K562 (cell line): ENCODE measurements at regions not wholly inside any gene's neighbourhood (a gene's known extent, or its start where the extent isn't known, plus 50 kb on each side); places are given as distances from the start of the nearest gene placed in this dataset.

ENCODE experiments used
- ATAC-seq: fragments of 200-7000 bp; cut with Tn5 transposase; 3 replicates; pipeline ENCODE4 v1.9.1; 2020; ENCODE audit warnings: moderate library complexity
- BruUV-seq: library from RNA; stranded (reverse); fragments of 400-500 nt; replicated peaks from 2 replicates; lab custom pipeline; 2021; lab: Mats Ljungman, UMichigan
- CTCF ChIA-PET: fragments of 300-600 bp; formaldehyde crosslinking; extraction: SDS; loops from one replicate; lab custom pipeline; 2021; ENCODE audit warnings: low intra/inter-chr PET ratio; lab: Yijun Ruan, JAX
- POLR2A ChIA-PET: fragments of 300-600, 350-650 bp; sonication (Branson Sonifier 250); formaldehyde crosslinking; extraction: SDS; loops from one replicate; lab custom pipeline; 2021; ENCODE audit warnings: antibody characterized with exemption, inconsistent platforms; lab: Yijun Ruan, JAX
- DNase-seq, 4 experiments: peaks; one replicate each; pipeline versions ENCODE4 v3.0.0 to v3.0.0-alpha.2; 2011 to 2018; ENCODE audit warnings: low spot score in 3 of 4, mixed read lengths in 3 of 4; ENCODE audit errors: extremely low read depth in 1 of 4
- FAIRE-seq: peaks from 2 replicates; lab custom pipeline; 2011; peaks lifted over from hg19 to GRCh38; lab: Jason Lieb, UNC
- H2AFZ ChIP-seq: 2 replicates; pipeline ENCODE4 v1.6.0; 2011; ENCODE audit warnings: low read depth, low read length, control low read depth, inconsistent platforms
- H3K27ac ChIP-seq: fragments of 200-600 bp; 3 replicates; pipeline ENCODE4 v1.8.0; 2011; ENCODE audit warnings: low read depth, mild to moderate bottlenecking, control low read depth, inconsistent platforms, low read length, moderate library complexity, mixed read lengths; ENCODE audit errors: extremely low read depth
- H3K27me3 ChIP-seq, 2 experiments: fragments of 300-600 bp in 1 of 2; 2 replicates in 1 of 2; 3 replicates in 1 of 2; pipeline versions ENCODE4 v1.6.0 to v1.8.0; 2011; ENCODE audit warnings: inconsistent platforms in 2 of 2, low read length in 2 of 2, mild to moderate bottlenecking in 1 of 2, mixed read lengths in 1 of 2, moderate library complexity in 1 of 2; ENCODE audit not compliant: control insufficient read depth in 2 of 2, insufficient read depth in 2 of 2
- H3K36me3 ChIP-seq: fragments of 300-600 bp; 3 replicates; pipeline ENCODE4 v1.8.0; 2011; ENCODE audit warnings: mild to moderate bottlenecking, low read length, inconsistent platforms; ENCODE audit not compliant: control insufficient read depth, insufficient read depth
- H3K4me1 ChIP-seq, 2 experiments: fragments of 200-600 bp in 1 of 2; replicated peaks in 1 of 2; 2 replicates in 1 of 2; 3 replicates in 1 of 2; pipeline versions ENCODE4 v1.5.1 to v1.8.0; 2011; ENCODE audit warnings: inconsistent platforms in 2 of 2, low read length in 2 of 2, mild to moderate bottlenecking in 1 of 2, mixed read lengths in 1 of 2, moderate library complexity in 1 of 2; ENCODE audit not compliant: control insufficient read depth in 2 of 2, insufficient read depth in 2 of 2
- H3K4me2 ChIP-seq: 2 replicates; pipeline ENCODE4 v1.6.1; 2011; ENCODE audit warnings: low read length, control low read depth, inconsistent platforms, mixed read lengths; ENCODE audit not compliant: insufficient read depth
- H3K4me3 ChIP-seq: fragments of 200-600 bp; sonication (generic), shearing (Covaris generic); 2 replicates; pipeline ENCODE4 v1.5.1; 2016; ENCODE audit warnings: control low read depth, inconsistent platforms
- H3K79me2 ChIP-seq: fragments of 200-600 bp; 3 replicates; pipeline ENCODE4 v1.8.0; 2011; ENCODE audit warnings: low read length, inconsistent platforms; ENCODE audit not compliant: control insufficient read depth, insufficient read depth
- H3K9ac ChIP-seq, 2 experiments: 2 replicates each; pipeline versions ENCODE4 v1.6.0 to v1.6.1; 2011; ENCODE audit warnings: low read depth in 2 of 2, low read length in 2 of 2, control low read depth in 1 of 2, inconsistent platforms in 1 of 2, mild to moderate bottlenecking in 1 of 2, mixed read lengths in 1 of 2; ENCODE audit not compliant: insufficient read depth in 1 of 2
- H3K9me1 ChIP-seq: one replicate; pipeline ENCODE4 v1.6.0; 2011; ENCODE audit warnings: inconsistent platforms, mild to moderate bottlenecking, low read length, moderate library complexity; ENCODE audit not compliant: control insufficient read depth, insufficient read depth
- H3K9me3 ChIP-seq: replicated peaks from 2 replicates; pipeline ENCODE4 v1.5.1; 2011; ENCODE audit warnings: low read depth, low read length, inconsistent platforms; ENCODE audit not compliant: control insufficient read depth, insufficient read depth
- H4K20me1 ChIP-seq: replicated peaks from 2 replicates; pipeline ENCODE4 v1.6.1; 2011; ENCODE audit warnings: low read length, inconsistent platforms, mixed read lengths; ENCODE audit not compliant: control insufficient read depth, insufficient read depth
- FOXM1 ChIP-seq, 2 experiments: fragments of 450-650 bp in 1 of 2; sonication (generic) in 1 of 2; formaldehyde crosslinking in 1 of 2; IDR thresholded peaks; 2 replicates each; pipeline versions ENCODE4 v1.6.1 to v1.9.0; 2017 to 2022; ENCODE audit warnings: low read depth in 2 of 2, mild to moderate bottlenecking in 2 of 2, missing genetic modification reagents in 1 of 2, moderate library complexity in 1 of 2
- KAT8 ChIP-seq: fragments of 450-650 bp; IDR thresholded peaks from 2 replicates; pipeline ENCODE4 v1.6.1; 2016; ENCODE audit warnings: low read depth, mild to moderate bottlenecking
- NR4A1 ChIP-seq, 2 experiments: fragments of 250-450 bp in 1 of 2; fragments of 450-650 bp in 1 of 2; sonication (Bioruptor Pico) in 1 of 2; IDR thresholded peaks; 2 replicates each; pipeline versions ENCODE4 v1.4.0 to v1.6.1; 2016 to 2020; ENCODE audit warnings: mild to moderate bottlenecking in 2 of 2, missing compliant biosample characterization in 1 of 2, missing genetic modification characterization in 1 of 2, moderate library complexity in 1 of 2
- POU5F1 ChIP-seq: fragments of 150-350 bp; IDR thresholded peaks from 2 replicates; pipeline ENCODE4 v1.6.1; 2014; ENCODE audit warnings: borderline replicate concordance, low read length, low read depth, mild to moderate bottlenecking; ENCODE audit not compliant: partially characterized antibody
- RNF2 ChIP-seq: sonication (generic); IDR thresholded peaks from 2 replicates; pipeline ENCODE4 v1.6.1; 2016
- TCF7 ChIP-seq: sonication (generic); IDR thresholded peaks from 2 replicates; pipeline ENCODE4 v1.6.1; 2016; ENCODE audit warnings: antibody characterized with exemption, borderline replicate concordance
- ZNF778 ChIP-seq: fragments of 450-650 bp; formaldehyde crosslinking; IDR thresholded peaks from 2 replicates; pipeline ENCODE4 v1.4.0; 2020; ENCODE audit warnings: mild to moderate bottlenecking, moderate library complexity
- WGBS: fragments of 100-300 bp; shearing (Covaris generic); methylation state at CpG from one replicate; pipeline ENCODE4 v1.1.6; 2016; ENCODE audit warnings: low coverage, mixed read lengths; ENCODE audit not compliant: insufficient coverage; ENCODE audit errors: missing lambda C conversion rate; 5-methylcytosine and 5-hydroxymethylcytosine counted together
- in situ Hi-C: fragments of 300-500 bp; cut with MboI; formaldehyde crosslinking; loops from 4 replicates; pipeline ENCODE4 v1.15.0; 2018; ENCODE audit warnings: inconsistent platforms, mixed read lengths
- intact Hi-C: fragments of 100-400 bp; cut with micrococcal nuclease; formaldehyde crosslinking; loops from 2 replicates; pipeline ENCODE4 v1.14.2; 2022
- TF ChIP-seq, protein P1 (sequence below): fragments of 450-650 bp; formaldehyde crosslinking; IDR thresholded peaks from 2 replicates; pipeline ENCODE4 v1.4.0; 2022; ENCODE audit warnings: mild to moderate bottlenecking, moderate library complexity

DNA sequence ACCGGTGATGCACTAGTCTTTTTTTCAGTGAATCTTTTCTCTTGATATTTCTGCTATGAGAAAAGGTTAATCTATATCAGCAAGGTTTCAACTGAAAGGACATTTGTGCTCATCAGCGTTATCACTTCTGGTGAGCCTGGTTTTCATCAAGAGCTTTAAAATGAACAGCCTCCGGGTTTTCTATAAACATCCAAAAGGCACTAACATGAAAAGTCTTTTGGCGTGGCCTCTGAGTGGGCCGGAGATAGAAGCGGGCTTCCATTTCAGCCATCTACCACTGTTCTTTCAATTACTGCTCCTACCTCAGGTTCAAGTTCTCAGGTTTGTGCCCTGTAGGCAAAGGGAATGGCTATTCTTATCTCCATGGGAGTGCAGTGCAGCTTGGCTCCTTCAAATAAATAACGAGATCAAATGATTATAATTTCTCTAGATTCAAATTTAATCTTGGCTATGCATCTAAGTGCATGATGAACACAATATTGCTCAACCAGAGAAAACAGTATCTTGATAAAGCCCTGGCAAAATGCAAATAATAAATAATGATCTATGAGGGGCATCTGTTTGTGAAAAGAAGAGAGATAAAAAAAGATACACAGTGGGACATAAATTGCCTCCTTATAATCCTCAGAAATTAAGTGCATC is 314.8 kb downstream of the CDH2 start:
- TF ChIP-seq TCF7 (no peak), RNF2 (no peak), ZNF778 (no peak), FOXM1 (IDR thresholded peaks at IDR 0.05; ENCODE audit: low read depth) (no peak), FOXM1 (CRISPR knock-in tag; IDR thresholded peaks at IDR 0.05; ENCODE audit: low read depth) (no peak), NR4A1 (CRISPR knock-in tag; IDR thresholded peaks at IDR 0.05) (no peak), NR4A1 (tag; IDR thresholded peaks at IDR 0.05) (no peak), KAT8 (no peak), POU5F1 (no peak)
- TF ChIP-seq, protein P1, sequence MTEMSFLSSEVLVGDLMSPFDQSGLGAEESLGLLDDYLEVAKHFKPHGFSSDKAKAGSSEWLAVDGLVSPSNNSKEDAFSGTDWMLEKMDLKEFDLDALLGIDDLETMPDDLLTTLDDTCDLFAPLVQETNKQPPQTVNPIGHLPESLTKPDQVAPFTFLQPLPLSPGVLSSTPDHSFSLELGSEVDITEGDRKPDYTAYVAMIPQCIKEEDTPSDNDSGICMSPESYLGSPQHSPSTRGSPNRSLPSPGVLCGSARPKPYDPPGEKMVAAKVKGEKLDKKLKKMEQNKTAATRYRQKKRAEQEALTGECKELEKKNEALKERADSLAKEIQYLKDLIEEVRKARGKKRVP = no peak
- H3K27ac ChIP-seq = no peak overlapping the region
- H3K4me3 ChIP-seq = no peak overlapping the region
- intact Hi-C loops = no loop called here
- H3K9ac ChIP-seq = no peak overlapping the region
- WGBS = under 1% methylated on average over 7 of the region's 7 CpGs
- no peak for ATAC-seq
- H3K4me2 ChIP-seq = no peak overlapping the region
- BruUV-seq = no TSS peak
- FAIRE-seq = no peak
- no peaks in the 10 kb centered on the region for H3K4me1 ChIP-seq
- ChIA-PET POLR2A (no interaction called here), CTCF (no interaction called here)
- H3K27me3 ChIP-seq = no peaks in the 10 kb centered on the region
- H2AFZ ChIP-seq = no peak overlapping the region
- DNase-seq = no peak
- H3K36me3 ChIP-seq = no peaks in the 10 kb centered on the region
- no peaks in the 10 kb centered on the region for H3K9me1 ChIP-seq
- in situ Hi-C loops = no loop called here
- no peaks in the 10 kb centered on the region for H4K20me1 ChIP-seq
- H3K9me3 ChIP-seq = no peaks in the 10 kb centered on the region
- no peaks in the 10 kb centered on the region for H3K79me2 ChIP-seq
